ENCODE measurements at regions not wholly inside any gene's neighbourhood (a gene's known extent, or its start where the extent isn't known, plus 50 kb on each side); places are given as distances from the start of the nearest gene placed in this dataset.

DNA sequence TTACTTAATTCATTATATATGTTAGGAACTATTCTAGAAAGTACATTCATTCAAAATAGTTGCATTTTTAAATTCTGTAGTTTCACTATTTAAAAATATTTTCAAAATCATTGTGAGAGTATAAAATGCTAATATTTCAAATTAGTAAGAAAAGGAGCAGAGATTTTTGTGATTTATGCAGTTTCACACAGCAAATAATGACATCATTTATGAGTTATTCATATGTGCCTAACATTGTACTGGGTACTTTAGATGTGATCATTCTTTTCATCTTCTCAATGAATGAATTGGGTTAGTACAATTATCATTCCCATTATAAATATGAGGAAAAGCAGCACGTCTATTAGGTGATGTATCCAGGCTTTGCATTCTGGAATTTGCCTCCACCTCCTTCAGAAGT is 1451.0 kb upstream of the IGFBP7 start (continued):
- TF ChIP-seq TSHZ2 (CRISPR knock-in tag; IDR thresholded peaks at IDR 0.05) = no peak
- TF ChIP-seq ESRRG (CRISPR knock-in tag; IDR thresholded peaks at IDR 0.05) = no peak

GRCh38 chr4:58560736-58561135 is 1450.6 kb upstream of the IGFBP7 start:
- TF ChIP-seq SNAI2 (CRISPR knock-in tag; IDR thresholded peaks at IDR 0.05) (no peak), TCF4 (CRISPR knock-in tag; IDR thresholded peaks at IDR 0.05; ENCODE audit: borderline replicate concordance) (no peak), RARB (CRISPR knock-in tag; IDR thresholded peaks at IDR 0.05) (no peak), ZNF70 (CRISPR knock-in tag; IDR thresholded peaks at IDR 0.05) (no peak), ZFP30 (CRISPR knock-in tag; IDR thresholded peaks at IDR 0.05) (no peak), PATZ1 (CRISPR knock-in tag; IDR thresholded peaks at IDR 0.05; ENCODE audit: borderline replicate concordance) (no peak), ISL1 (CRISPR knock-in tag; IDR thresholded peaks at IDR 0.05) (no peak), CSDC2 (CRISPR knock-in tag; IDR thresholded peaks at IDR 0.05) (no peak), GLIS3 (CRISPR knock-in tag; IDR thresholded peaks at IDR 0.05) (no peak), ZNF565 (CRISPR knock-in tag; conservative IDR thresholded peaks at IDR 0.05; ENCODE audit: low read depth) (no peak), PPARA (CRISPR knock-in tag; IDR thresholded peaks at IDR 0.05; ENCODE audit: borderline replicate concordance) (no peak), TSHZ2 (CRISPR knock-in tag; IDR thresholded peaks at IDR 0.05) (no peak)
- TF ChIP-seq, protein P1, sequence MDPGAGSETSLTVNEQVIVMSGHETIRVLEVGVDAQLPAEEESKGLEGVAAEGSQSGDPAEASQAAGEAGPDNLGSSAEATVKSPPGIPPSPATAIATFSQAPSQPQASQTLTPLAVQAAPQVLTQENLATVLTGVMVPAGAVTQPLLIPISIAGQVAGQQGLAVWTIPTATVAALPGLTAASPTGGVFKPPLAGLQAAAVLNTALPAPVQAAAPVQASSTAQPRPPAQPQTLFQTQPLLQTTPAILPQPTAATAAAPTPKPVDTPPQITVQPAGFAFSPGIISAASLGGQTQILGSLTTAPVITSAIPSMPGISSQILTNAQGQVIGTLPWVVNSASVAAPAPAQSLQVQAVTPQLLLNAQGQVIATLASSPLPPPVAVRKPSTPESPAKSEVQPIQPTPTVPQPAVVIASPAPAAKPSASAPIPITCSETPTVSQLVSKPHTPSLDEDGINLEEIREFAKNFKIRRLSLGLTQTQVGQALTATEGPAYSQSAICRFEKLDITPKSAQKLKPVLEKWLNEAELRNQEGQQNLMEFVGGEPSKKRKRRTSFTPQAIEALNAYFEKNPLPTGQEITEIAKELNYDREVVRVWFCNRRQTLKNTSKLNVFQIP (CRISPR knock-in tag; IDR thresholded peaks at IDR 0.05; ENCODE audit: borderline replicate concordance, low read depth) = no peak
- TF ChIP-seq, protein P2, sequence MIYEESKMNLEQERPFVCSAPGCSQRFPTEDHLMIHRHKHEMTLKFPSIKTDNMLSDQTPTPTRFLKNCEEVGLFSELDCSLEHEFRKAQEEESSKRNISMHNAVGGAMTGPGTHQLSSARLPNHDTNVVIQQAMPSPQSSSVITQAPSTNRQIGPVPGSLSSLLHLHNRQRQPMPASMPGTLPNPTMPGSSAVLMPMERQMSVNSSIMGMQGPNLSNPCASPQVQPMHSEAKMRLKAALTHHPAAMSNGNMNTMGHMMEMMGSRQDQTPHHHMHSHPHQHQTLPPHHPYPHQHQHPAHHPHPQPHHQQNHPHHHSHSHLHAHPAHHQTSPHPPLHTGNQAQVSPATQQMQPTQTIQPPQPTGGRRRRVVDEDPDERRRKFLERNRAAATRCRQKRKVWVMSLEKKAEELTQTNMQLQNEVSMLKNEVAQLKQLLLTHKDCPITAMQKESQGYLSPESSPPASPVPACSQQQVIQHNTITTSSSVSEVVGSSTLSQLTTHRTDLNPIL (CRISPR knock-in tag; IDR thresholded peaks at IDR 0.05; ENCODE audit: low read depth) = no peak

GRCh38 chr4:58553679-58554078 is 1443.5 kb upstream of the IGFBP7 start:
- no peak for ATAC-seq
- no peak for TF ChIP-seq ZFP3 (CRISPR knock-in tag; IDR thresholded peaks at IDR 0.05)
- TF ChIP-seq ESRRG (CRISPR knock-in tag; IDR thresholded peaks at IDR 0.05) = no peak
- TF ChIP-seq TCF4 (CRISPR knock-in tag; IDR thresholded peaks at IDR 0.05; ENCODE audit: borderline replicate concordance) = no peak
- no peak for TF ChIP-seq BACH2 (CRISPR knock-in tag; IDR thresholded peaks at IDR 0.05; ENCODE audit: borderline replicate concordance)
- TF ChIP-seq, protein P1 (CRISPR knock-in tag; IDR thresholded peaks at IDR 0.05; ENCODE audit: borderline replicate concordance, low read depth) = no peak
- TF ChIP-seq ARNTL (CRISPR knock-in tag; IDR thresholded peaks at IDR 0.05; ENCODE audit: borderline replicate concordance, low read depth) = no peak
- TF ChIP-seq OSR1 (CRISPR knock-in tag; IDR thresholded peaks at IDR 0.05) = no peak
- TF ChIP-seq RARB (CRISPR knock-in tag; IDR thresholded peaks at IDR 0.05) = no peak
- TF ChIP-seq PATZ1 (CRISPR knock-in tag; IDR thresholded peaks at IDR 0.05; ENCODE audit: borderline replicate concordance) = no peak
- TF ChIP-seq ZNF70 (CRISPR knock-in tag; IDR thresholded peaks at IDR 0.05) = no peak
- no peak for TF ChIP-seq ISL1 (CRISPR knock-in tag; IDR thresholded peaks at IDR 0.05)
- no peak for TF ChIP-seq ZC3H10 (CRISPR knock-in tag; IDR thresholded peaks at IDR 0.05)
- no peak for TF ChIP-seq ZNF8 (CRISPR knock-in tag; IDR thresholded peaks at IDR 0.05)
- no peak for TF ChIP-seq CSDC2 (CRISPR knock-in tag; IDR thresholded peaks at IDR 0.05)
- TF ChIP-seq, protein P3, sequence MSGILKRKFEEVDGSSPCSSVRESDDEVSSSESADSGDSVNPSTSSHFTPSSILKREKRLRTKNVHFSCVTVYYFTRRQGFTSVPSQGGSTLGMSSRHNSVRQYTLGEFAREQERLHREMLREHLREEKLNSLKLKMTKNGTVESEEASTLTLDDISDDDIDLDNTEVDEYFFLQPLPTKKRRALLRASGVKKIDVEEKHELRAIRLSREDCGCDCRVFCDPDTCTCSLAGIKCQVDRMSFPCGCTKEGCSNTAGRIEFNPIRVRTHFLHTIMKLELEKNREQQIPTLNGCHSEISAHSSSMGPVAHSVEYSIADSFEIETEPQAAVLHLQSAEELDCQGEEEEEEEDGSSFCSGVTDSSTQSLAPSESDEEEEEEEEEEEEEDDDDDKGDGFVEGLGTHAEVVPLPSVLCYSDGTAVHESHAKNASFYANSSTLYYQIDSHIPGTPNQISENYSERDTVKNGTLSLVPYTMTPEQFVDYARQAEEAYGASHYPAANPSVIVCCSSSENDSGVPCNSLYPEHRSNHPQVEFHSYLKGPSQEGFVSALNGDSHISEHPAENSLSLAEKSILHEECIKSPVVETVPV (CRISPR knock-in tag; IDR thresholded peaks at IDR 0.05) = no peak
- TF ChIP-seq ZFP30 (CRISPR knock-in tag; IDR thresholded peaks at IDR 0.05) = no peak

More at GRCh38 chr4:58560736-58561135, 1450.6 kb upstream of the IGFBP7 start:
- ATAC-seq = no peak

All from SK-N-SH treated with all-trans-retinoic acid at 6 μM for 48 hours (cell line).